Thyroid gland (tissue), 4 donors: ENCODE measurements at regions not wholly inside any gene's neighbourhood (a gene's known extent, or its start where the extent isn't known, plus 50 kb on each side); places are given as distances from the start of the nearest gene placed in this dataset.

Experiments used
- DNase-seq, 2 donors: peaks; one replicate each; pipeline ENCODE4 v3.0.0-alpha.2; 2019
- H3K27ac ChIP-seq, 3 donors: fragments of 200-600 bp; sonication (generic); 1 replicate in 2 of 3; 2 replicates in 1 of 3; pipeline ENCODE4 v1.5.1; 2016 to 2019; ENCODE audit warnings: mild to moderate bottlenecking in 1 of 3, moderate library complexity in 1 of 3
- H3K27me3 ChIP-seq: fragments of 200-600 bp; sonication (generic); one replicate; pipeline ENCODE4 v1.5.1; 2019
- H3K36me3 ChIP-seq, 2 donors: fragments of 200-600 bp; sonication (generic); one replicate each; pipeline ENCODE4 v1.5.1; 2016 to 2019
- H3K4me1 ChIP-seq, 2 donors: fragments of 200-600 bp; sonication (generic); one replicate each; pipeline ENCODE4 v1.5.1; 2017 to 2019
- H3K4me3 ChIP-seq, 3 donors: fragments of 200-600 bp; sonication (generic); replicated peaks in 1 of 3; 1 replicate in 2 of 3; 2 replicates in 1 of 3; pipeline ENCODE4 v1.5.1; 2016; ENCODE audit warnings: mild to moderate bottlenecking in 1 of 3
- H3K9me3 ChIP-seq: fragments of 200-600 bp; sonication (generic); one replicate; pipeline ENCODE4 v1.5.1; 2017
- CTCF ChIP-seq, 6 experiments: fragments of 200-600 bp in 3 of 6; fragments of 450-650 bp in 3 of 6; sonication (generic) in 3 of 6; IDR thresholded peaks; one replicate each; pipeline ENCODE4 v1.5.1; 2016 to 2019; ENCODE audit warnings: antibody characterized with exemption in 6 of 6, mild to moderate bottlenecking in 2 of 6, inconsistent platforms in 1 of 6, moderate library complexity in 1 of 6
- POLR2A ChIP-seq, 2 donors: fragments of 450-650 bp; IDR thresholded peaks; one replicate each; pipeline ENCODE4 v1.6.1; 2017; ENCODE audit warnings: antibody characterized with exemption in 2 of 2, mild to moderate bottlenecking in 2 of 2, moderate library complexity in 1 of 2
- WGBS, 2 donors: methylation state at CpG; one replicate each; pipeline ENCODE4 v1.1.5; 2017; 5-methylcytosine and 5-hydroxymethylcytosine counted together
- intact Hi-C: fragments of 100-400 bp; cut with DNase I; formaldehyde crosslinking; loops from one replicate; pipeline ENCODE4 v1.15.1; 2023

- Histone ChIP-seq H3K4me1 (no peaks in the 10 kb centered on the region), H3K36me3 (no peaks in the 10 kb centered on the region), H3K4me3 (no peak overlapping the region), H3K27ac (no peak overlapping the region), H3K9me3 (no peaks in the 10 kb centered on the region), H3K27me3 (no peaks in the 10 kb centered on the region)
- intact Hi-C loops = no loop called here
- no peak for DNase-seq
- WGBS, 2 donors = 81 to 89% methylated on average over 3 of the region's 3 CpGs
- TF ChIP-seq CTCF (IDR thresholded peaks at IDR 0.05) (peak in 1 of 6 experiments; percentile 17), POLR2A (IDR thresholded peaks at IDR 0.05) (no peak)
These were observed 108.6 kb downstream of the ACER2 start for GRCh38 chr9:19517202-19517942.

- Histone ChIP-seq H3K36me3 (no peaks in the 10 kb centered on the region), H3K9me3 (no peaks in the 10 kb centered on the region), H3K4me1 (no peaks in the 10 kb centered on the region), H3K4me3 (no peak overlapping the region), H3K27me3 (no peaks in the 10 kb centered on the region), H3K27ac (no peak overlapping the region)
- no peak for DNase-seq
- intact Hi-C loops = no loop called here
- TF ChIP-seq CTCF (IDR thresholded peaks at IDR 0.05) (no peak), POLR2A (IDR thresholded peaks at IDR 0.05) (no peak)
- 79 to 80% methylated on average over 4 of the region's 4 CpGs for WGBS, 2 donors
These were observed 107.5 kb downstream of the ACER2 start for GRCh38 chr9:19516348-19516747.

- intact Hi-C loops = no loop called here
- H3K9me3 ChIP-seq = no peaks in the 10 kb centered on the region
- no peaks in the 10 kb centered on the region for H3K27me3 ChIP-seq
- H3K36me3 ChIP-seq = no peaks in the 10 kb centered on the region
- no peaks in the 10 kb centered on the region for H3K4me1 ChIP-seq
- H3K4me3 ChIP-seq = no peak overlapping the region
- DNase-seq = no peak
- WGBS, 2 donors = 64 to 69% methylated on average over 7 of the region's 7 CpGs
- H3K27ac ChIP-seq = no peak overlapping the region
- TF ChIP-seq POLR2A (IDR thresholded peaks at IDR 0.05) (no peak), CTCF (IDR thresholded peaks at IDR 0.05) (no peak)
These were observed 105.0 kb downstream of the ACER2 start for GRCh38 chr9:19513671-19514275.

GRCh38 chr9:19512103-19512832 lies 103.5 kb downstream of the ACER2 start:
- no peaks in the 10 kb centered on the region for H3K4me1 ChIP-seq
- intact Hi-C loops = no loop called here
- H3K4me3 ChIP-seq = no peak overlapping the region
- no peak for DNase-seq
- no peaks in the 10 kb centered on the region for H3K27me3 ChIP-seq
- H3K9me3 ChIP-seq = no peaks in the 10 kb centered on the region
- WGBS, 2 donors = 84 to 95% methylated on average over 7 of the region's 7 CpGs
- TF ChIP-seq CTCF (IDR thresholded peaks at IDR 0.05) (no peak), POLR2A (IDR thresholded peaks at IDR 0.05) (no peak)
- H3K36me3 ChIP-seq = no peaks in the 10 kb centered on the region
- H3K27ac ChIP-seq = no peak overlapping the region

GRCh38 chr9:19511694-19512093 lies 102.9 kb downstream of the ACER2 start:
- no peaks in the 10 kb centered on the region for H3K36me3 ChIP-seq
- H3K4me1 ChIP-seq = no peaks in the 10 kb centered on the region
- TF ChIP-seq CTCF (IDR thresholded peaks at IDR 0.05) (no peak), POLR2A (IDR thresholded peaks at IDR 0.05) (no peak)
- no peak overlapping the region for H3K27ac ChIP-seq
- intact Hi-C loops = no loop called here
- H3K4me3 ChIP-seq = no peak overlapping the region
- DNase-seq = no peak
- 92 to 93% methylated on average over 3 of the region's 3 CpGs for WGBS, 2 donors
- H3K9me3 ChIP-seq = no peaks in the 10 kb centered on the region
- H3K27me3 ChIP-seq = no peaks in the 10 kb centered on the region
